ENCODE measurements at regions not wholly inside any gene's neighbourhood (a gene's known extent, or its start where the extent isn't known, plus 50 kb on each side); places are given as distances from the start of the nearest gene placed in this dataset.

DNA sequence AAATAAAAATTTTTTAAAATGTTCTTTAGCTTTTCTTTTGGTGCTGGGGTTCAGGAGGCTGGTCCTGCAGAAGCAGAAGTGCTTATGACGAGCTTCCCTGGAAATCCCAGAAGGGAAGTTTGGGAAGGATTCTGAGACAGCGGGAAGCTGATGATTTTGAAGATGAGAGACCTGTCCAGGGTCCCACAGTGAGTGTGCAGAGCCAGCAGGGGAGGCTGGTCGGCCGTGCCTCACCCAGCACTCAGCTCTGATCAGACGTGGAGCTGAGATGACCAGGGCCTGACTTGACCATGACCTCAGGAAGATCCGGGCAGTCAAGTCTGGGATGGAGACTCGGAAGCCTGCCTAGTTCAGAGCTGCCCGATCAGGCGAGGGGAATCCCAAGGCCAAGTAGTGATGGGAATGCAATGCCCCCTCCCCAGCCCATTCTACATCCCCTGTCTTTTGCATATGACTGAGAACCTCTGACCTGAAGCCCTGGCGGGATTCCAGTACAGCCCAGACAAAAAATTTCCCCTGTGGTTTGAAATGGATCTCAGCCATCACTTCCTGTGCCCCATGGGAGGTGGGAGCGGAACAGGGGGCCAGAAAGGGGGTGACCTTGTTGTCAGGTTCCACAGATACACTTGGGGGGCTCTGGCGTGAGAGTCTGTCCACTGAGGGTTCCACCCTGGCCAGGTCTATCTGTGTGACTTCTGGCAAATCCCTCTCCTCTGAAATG lies 96.8 kb upstream of the RUNX3 start:
- Mint-ChIP-seq H3K4me3 (peak overlapping the region in 1 of 2 experiments; percentile 7; a peak in 1 of 5 replicates), H3K4me1 (peaks cover 24 to 27% of the 10 kb centered on the region in 2 experiments), H3K27me3 (ENCODE audit: low read depth) (peaks cover 5% of the 10 kb centered on the region), H3K9me3 (peaks cover 0 to 3% of the 10 kb centered on the region in 2 experiments; a peak in 1 of 5 replicates), H3K27ac (peak overlapping the region in 1 of 3 experiments; percentile 18; a peak in 2 of 7 replicates), H3K36me3 (ENCODE audit: insufficient read depth in 1 of 3, low read depth in 3 of 3) (no peaks in the 10 kb centered on the region)
- Histone ChIP-seq H2BK12ac (ENCODE audit: insufficient read length, low read depth, low read length) (no peak overlapping the region), H2BK15ac (ENCODE audit: low read depth, low read length) (no peak overlapping the region), H3K27ac (ENCODE audit: insufficient read length, low read depth, low read length) (no peak overlapping the region), H3K23ac (ENCODE audit: insufficient read length, low read depth, low read length) (no peak overlapping the region), H3T11ph (ENCODE audit: low read length) (no peak overlapping the region), H3K23me2 (ENCODE audit: insufficient read length, low read depth, low read length, poor library complexity, severe bottlenecking) (no peaks in the 10 kb centered on the region), H3K4ac (ENCODE audit: low read depth, low read length) (no peak overlapping the region), H3K27me3 (ENCODE audit: insufficient read depth, low read length) (no peaks in the 10 kb centered on the region), H2BK120ac (ENCODE audit: low read depth, low read length, poor library complexity, severe bottlenecking) (no peak overlapping the region), H2AK5ac (ENCODE audit: insufficient read length, low read length) (no peak overlapping the region), H4K20me1 (ENCODE audit: control insufficient read depth, insufficient read depth, insufficient read length) (no peaks in the 10 kb centered on the region), H2AFZ (ENCODE audit: low read length) (no peak overlapping the region), H4K5ac (ENCODE audit: insufficient read length, low read depth, low read length) (no peak overlapping the region), H3K14ac (ENCODE audit: insufficient read depth, low read length) (no peak overlapping the region), H3K4me2 (ENCODE audit: insufficient read depth, insufficient read length, low read length) (no peak overlapping the region), H3K18ac (ENCODE audit: insufficient read length, low read depth, low read length) (no peak overlapping the region), H3K4me1 (ENCODE audit: insufficient read depth, low read length) (peaks cover 3% of the 10 kb centered on the region; the same call in 1 of the 2 replicates), H4K91ac (ENCODE audit: insufficient read length, low read depth, low read length) (no peak overlapping the region), H2BK20ac (ENCODE audit: low read depth, low read length, poor library complexity, severe bottlenecking) (no peak overlapping the region), H2BK5ac (ENCODE audit: insufficient read length, low read length) (no peak overlapping the region), H3K56ac (ENCODE audit: insufficient read length, low read depth, low read length) (no peak overlapping the region), H4K8ac (replicated peaks; ENCODE audit: insufficient read length, low read depth, low read length) (no peak overlapping the region), H3K9me3 (ENCODE audit: control insufficient read depth, low read depth, low read length) (no peaks in the 10 kb centered on the region), H3K9ac (ENCODE audit: extremely low read depth, insufficient read length, low read length) (no peak overlapping the region), H3K79me2 (ENCODE audit: insufficient read depth, low read length) (no peaks in the 10 kb centered on the region), H3K79me1 (ENCODE audit: insufficient read depth, low read depth, low read length, poor library complexity, severe bottlenecking) (no peaks in the 10 kb centered on the region)
- TF ChIP-seq, protein P1, sequence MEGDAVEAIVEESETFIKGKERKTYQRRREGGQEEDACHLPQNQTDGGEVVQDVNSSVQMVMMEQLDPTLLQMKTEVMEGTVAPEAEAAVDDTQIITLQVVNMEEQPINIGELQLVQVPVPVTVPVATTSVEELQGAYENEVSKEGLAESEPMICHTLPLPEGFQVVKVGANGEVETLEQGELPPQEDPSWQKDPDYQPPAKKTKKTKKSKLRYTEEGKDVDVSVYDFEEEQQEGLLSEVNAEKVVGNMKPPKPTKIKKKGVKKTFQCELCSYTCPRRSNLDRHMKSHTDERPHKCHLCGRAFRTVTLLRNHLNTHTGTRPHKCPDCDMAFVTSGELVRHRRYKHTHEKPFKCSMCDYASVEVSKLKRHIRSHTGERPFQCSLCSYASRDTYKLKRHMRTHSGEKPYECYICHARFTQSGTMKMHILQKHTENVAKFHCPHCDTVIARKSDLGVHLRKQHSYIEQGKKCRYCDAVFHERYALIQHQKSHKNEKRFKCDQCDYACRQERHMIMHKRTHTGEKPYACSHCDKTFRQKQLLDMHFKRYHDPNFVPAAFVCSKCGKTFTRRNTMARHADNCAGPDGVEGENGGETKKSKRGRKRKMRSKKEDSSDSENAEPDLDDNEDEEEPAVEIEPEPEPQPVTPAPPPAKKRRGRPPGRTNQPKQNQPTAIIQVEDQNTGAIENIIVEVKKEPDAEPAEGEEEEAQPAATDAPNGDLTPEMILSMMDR (conservative IDR thresholded peaks at IDR 0.05), result no peak
- peak; percentile 38 for DNase-seq
- no CpG with 5 or more reads among the region's 12 CpGs for WGBS (ENCODE audit: extremely low coverage, insufficient read length, low lambda C conversion rate)

Data from H9 (cell line).